ENCODE measurements at regions not wholly inside any gene's neighbourhood (a gene's known extent, or its start where the extent isn't known, plus 50 kb on each side); places are given as distances from the start of the nearest gene placed in this dataset.
"Not testable (repeated sequence)": the region's sequence is repeated elsewhere in the genome, so short reads cannot be mapped to it uniquely, and the experiment has no call there.

- H3K9me3 ChIP-seq = no peaks in the 10 kb centered on the region
- no peaks in the 10 kb centered on the region for H3K4me1 ChIP-seq
- no peak overlapping the region for H3K27ac ChIP-seq
- H3K4me3 ChIP-seq = no peak overlapping the region
- intact Hi-C loops (cut with DNase I) = no loop called here
- DNase-seq (ENCODE audit: extremely low spot score in 2 of 2) = no peak
- no peaks in the 10 kb centered on the region for H3K36me3 ChIP-seq
- TF ChIP-seq POLR2AphosphoS5 (IDR thresholded peaks at IDR 0.05; ENCODE audit: insufficient read depth in 1 of 2, low read depth in 1 of 2) (no peak), CTCF (IDR thresholded peaks at IDR 0.05) (no peak), POLR2A (IDR thresholded peaks at IDR 0.05) (no peak)
- no peaks in the 10 kb centered on the region for H3K27me3 ChIP-seq
These were observed 398.4 kb downstream of the BCKDHB start for GRCh38 chr6:80504882-80505281.

- no peaks in the 10 kb centered on the region for H3K27me3 ChIP-seq
- no peaks in the 10 kb centered on the region for H3K9me3 ChIP-seq
- TF ChIP-seq CTCF (IDR thresholded peaks at IDR 0.05) (no peak), POLR2AphosphoS5 (IDR thresholded peaks at IDR 0.05; ENCODE audit: insufficient read depth in 1 of 2, low read depth in 1 of 2) (no peak), POLR2A (IDR thresholded peaks at IDR 0.05) (no peak)
- H3K4me3 ChIP-seq = no peak overlapping the region
- H3K4me1 ChIP-seq = no peaks in the 10 kb centered on the region
- H3K36me3 ChIP-seq = no peaks in the 10 kb centered on the region
- no peak for DNase-seq (ENCODE audit: extremely low spot score in 2 of 2)
- intact Hi-C loops (cut with DNase I) = no loop called here
- no peak overlapping the region for H3K27ac ChIP-seq
These were observed 397.2 kb downstream of the BCKDHB start for GRCh38 chr6:80503660-80504059.

GRCh38 chr6:80502871-80503270 is 396.4 kb downstream of the BCKDHB start:
- Histone ChIP-seq H3K27me3 (no peaks in the 10 kb centered on the region), H3K4me1 (no peaks in the 10 kb centered on the region), H3K4me3 (no peak overlapping the region), H3K27ac (no peak overlapping the region), H3K9me3 (no peaks in the 10 kb centered on the region), H3K36me3 (no peaks in the 10 kb centered on the region)
- DNase-seq (ENCODE audit: extremely low spot score in 2 of 2) = no peak
- TF ChIP-seq CTCF (IDR thresholded peaks at IDR 0.05) (no peak), POLR2A (IDR thresholded peaks at IDR 0.05) (no peak), POLR2AphosphoS5 (IDR thresholded peaks at IDR 0.05; ENCODE audit: insufficient read depth in 1 of 2, low read depth in 1 of 2) (no peak)
- intact Hi-C loops (cut with DNase I) = no loop called here

GRCh38 chr6:80501636-80502035 is 395.2 kb downstream of the BCKDHB start:
- Histone ChIP-seq H3K27me3 (no peaks in the 10 kb centered on the region), H3K4me3 (no peak overlapping the region), H3K27ac (no peak overlapping the region), H3K4me1 (no peaks in the 10 kb centered on the region), H3K36me3 (no peaks in the 10 kb centered on the region), H3K9me3 (no peaks in the 10 kb centered on the region)
- TF ChIP-seq POLR2A (IDR thresholded peaks at IDR 0.05) (no peak), CTCF (IDR thresholded peaks at IDR 0.05) (no peak), POLR2AphosphoS5 (IDR thresholded peaks at IDR 0.05; ENCODE audit: insufficient read depth in 1 of 2, low read depth in 1 of 2) (no peak)
- DNase-seq (ENCODE audit: extremely low spot score in 2 of 2) = no peak
- intact Hi-C loops (cut with DNase I) = no loop called here

- H3K4me1 ChIP-seq; H3K9me3 ChIP-seq; intact Hi-C loops (cut with DNase I); H3K4me3 ChIP-seq; H3K27me3 ChIP-seq; H3K27ac ChIP-seq; H3K36me3 ChIP-seq; DNase-seq (ENCODE audit: extremely low spot score in 2 of 2): not testable (repeated sequence)
These were observed 391.4 kb downstream of the BCKDHB start for GRCh38 chr6:80497696-80498486.
